Naive B cell (primary cell): ENCODE measurements at regions not wholly inside any gene's neighbourhood (a gene's known extent, or its start where the extent isn't known, plus 50 kb on each side); places are given as distances from the start of the nearest gene placed in this dataset.

Experiments
- ATAC-seq, 2 donors: fragments of 150-1000 bp; cut with Tn5 transposase; 2 replicates each; pipeline ENCODE4 v1.10.0; 2021; ENCODE audit warnings: low read depth in 2 of 2, mild to moderate bottlenecking in 2 of 2, moderate library complexity in 2 of 2
- DNase-seq: peaks from one replicate; pipeline ENCODE4 v3.0.0; 2022
- H3K27ac Mint-ChIP-seq, 6 donors: one replicate each; pipeline ENCODE4 v1.8.0; 2020 to 2022; ENCODE audit warnings: mild to moderate bottlenecking in 6 of 6, mixed read lengths in 6 of 6, moderate library complexity in 5 of 6, inconsistent platforms in 2 of 6
- H3K27me3 Mint-ChIP-seq, 3 donors: one replicate each; pipeline ENCODE4 v1.8.0; 2021 to 2022; ENCODE audit warnings: mixed read lengths in 3 of 3, mild to moderate bottlenecking in 1 of 3
- H3K36me3 Mint-ChIP-seq, 2 donors: one replicate each; pipeline ENCODE4 v1.8.0; 2020 to 2022; ENCODE audit warnings: mixed read lengths in 2 of 2, inconsistent platforms in 1 of 2, mild to moderate bottlenecking in 1 of 2
- H3K4me1 Mint-ChIP-seq, 3 donors: one replicate each; pipeline ENCODE4 v1.8.0; 2020 to 2022; ENCODE audit warnings: mixed read lengths in 3 of 3, inconsistent platforms in 1 of 3, mild to moderate bottlenecking in 1 of 3, moderate library complexity in 1 of 3
- H3K4me3 Mint-ChIP-seq, 8 donors: one replicate each; pipeline ENCODE4 v1.8.0; 2020 to 2022; ENCODE audit warnings: mild to moderate bottlenecking in 8 of 8, mixed read lengths in 8 of 8, moderate library complexity in 8 of 8, inconsistent platforms in 2 of 8
- H3K9me3 Mint-ChIP-seq, 7 donors: one replicate each; pipeline ENCODE4 v1.8.0; 2020 to 2022; ENCODE audit warnings: mixed read lengths in 7 of 7, mild to moderate bottlenecking in 5 of 7, inconsistent platforms in 2 of 7, moderate library complexity in 1 of 7

GRCh38 chr1:245039196-245039595 is 115.6 kb upstream of the KIF26B start:
- no peak overlapping the region for H3K27ac Mint-ChIP-seq
- peaks cover 0 to 4% (median 0%) of the 10 kb centered on the region in 3 donors for H3K4me1 Mint-ChIP-seq
- no peaks in the 10 kb centered on the region for H3K27me3 Mint-ChIP-seq
- no peaks in the 10 kb centered on the region for H3K36me3 Mint-ChIP-seq
- no peak overlapping the region for H3K4me3 Mint-ChIP-seq
- DNase-seq, result no peak
- H3K9me3 Mint-ChIP-seq, result peaks cover 0 to 3% (median 0%) of the 10 kb centered on the region in 7 donors
- ATAC-seq, result no peak

DNA sequence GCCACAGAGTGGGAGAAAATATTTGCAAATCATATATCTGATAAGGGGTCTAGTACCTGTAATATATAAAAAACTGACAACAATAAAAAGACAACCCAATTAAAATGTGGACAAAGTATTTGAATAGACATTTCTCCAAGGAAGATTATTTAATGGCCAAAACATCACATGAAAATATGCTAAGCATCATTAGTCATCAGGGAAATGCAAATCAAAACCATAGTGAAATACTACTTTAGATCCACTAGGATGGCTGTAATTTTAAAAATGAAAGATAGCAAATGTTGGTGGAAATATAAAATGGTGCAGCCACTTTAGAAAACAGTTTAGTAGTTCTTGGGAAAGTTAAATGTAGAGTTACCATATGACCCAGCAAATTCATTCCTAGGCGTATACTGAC is 118.7 kb upstream of the KIF26B start:
- no peak for DNase-seq
- Mint-ChIP-seq H3K9me3 (peaks cover 0 to 3% (median 0%) of the 10 kb centered on the region in 7 donors), H3K4me1 (no peaks in the 10 kb centered on the region), H3K27ac (peak overlapping the region in 1 of 6 donors; percentile 40), H3K4me3 (no peak overlapping the region), H3K27me3 (no peaks in the 10 kb centered on the region), H3K36me3 (no peaks in the 10 kb centered on the region)
- no peak for ATAC-seq

DNA sequence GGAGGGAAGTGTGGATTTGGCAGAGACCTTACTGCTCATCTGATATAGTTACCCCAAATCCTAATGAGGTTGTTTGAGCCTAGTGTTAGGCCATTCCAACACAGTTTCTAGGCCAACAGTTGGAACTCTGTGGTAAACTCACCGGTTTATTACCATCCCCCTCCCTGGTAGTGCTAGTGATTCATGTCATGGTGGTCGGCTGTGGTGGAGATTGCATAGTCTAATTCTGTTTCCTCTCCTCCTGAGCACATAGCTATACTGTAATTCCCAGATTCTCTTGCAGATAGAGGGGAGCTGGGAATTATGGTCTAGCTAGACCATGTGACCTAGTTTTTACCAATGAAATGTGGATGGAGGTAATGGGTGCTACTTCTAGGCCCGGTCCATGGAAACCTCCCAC is 123.7 kb upstream of the KIF26B start:
- H3K9me3 Mint-ChIP-seq, result no peaks in the 10 kb centered on the region
- peaks cover 0 to 5% of the 10 kb centered on the region in 2 donors for H3K36me3 Mint-ChIP-seq
- H3K27me3 Mint-ChIP-seq, result no peaks in the 10 kb centered on the region

DNA sequence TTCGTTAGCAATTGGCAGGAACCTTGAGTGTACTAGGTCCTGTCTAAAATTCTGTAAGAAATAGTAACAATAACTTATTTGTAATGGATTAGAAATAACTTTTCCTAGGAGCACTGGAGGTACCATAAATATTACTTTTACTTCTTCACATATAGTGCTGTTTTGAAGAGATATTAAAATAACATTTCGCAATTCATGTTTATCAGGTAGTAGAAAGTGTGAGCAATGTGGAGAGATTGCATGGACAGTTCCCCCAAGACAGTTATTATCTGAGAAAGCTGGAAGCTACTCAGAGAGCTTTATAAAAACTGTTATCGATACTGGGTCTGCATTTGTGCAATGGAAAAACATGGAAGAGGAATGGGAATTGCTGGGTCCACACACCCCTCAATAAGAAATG is 128.5 kb upstream of the KIF26B start:
- Mint-ChIP-seq H3K4me1 (peaks cover 0 to 4% (median 0%) of the 10 kb centered on the region in 3 donors), H3K9me3 (no peaks in the 10 kb centered on the region), H3K27me3 (no peaks in the 10 kb centered on the region), H3K27ac (peak overlapping the region in 1 of 6 donors; percentile 4), H3K4me3 (no peak overlapping the region), H3K36me3 (peaks cover 0 to 5% of the 10 kb centered on the region in 2 donors)
- DNase-seq (no peak), ATAC-seq (no peak)

More for the DNA sequence above, 123.7 kb upstream of the KIF26B start:
- ATAC-seq (no peak), DNase-seq (no peak)
- H3K27ac Mint-ChIP-seq, result peak overlapping the region in 1 of 6 donors; percentile 58
- H3K4me3 Mint-ChIP-seq, result no peak overlapping the region
- H3K4me1 Mint-ChIP-seq, result peaks cover 0 to 4% (median 0%) of the 10 kb centered on the region in 3 donors

- no peak overlapping the region for H3K4me3 Mint-ChIP-seq
- no peak for DNase-seq
- H3K27me3 Mint-ChIP-seq, result no peaks in the 10 kb centered on the region
- no peak for ATAC-seq
- peaks cover 0 to 2% of the 10 kb centered on the region in 2 donors for H3K36me3 Mint-ChIP-seq
- no peaks in the 10 kb centered on the region for H3K9me3 Mint-ChIP-seq
- no peak overlapping the region for H3K27ac Mint-ChIP-seq
- peaks cover 0 to 4% (median 0%) of the 10 kb centered on the region in 3 donors for H3K4me1 Mint-ChIP-seq
These were observed 129.3 kb upstream of the KIF26B start for GRCh38 chr1:245025525-245025924.

- ATAC-seq (no peak), DNase-seq (no peak)
- Mint-ChIP-seq H3K4me1 (peaks cover 0 to 10% (median 8%) of the 10 kb centered on the region in 3 donors), H3K9me3 (no peaks in the 10 kb centered on the region), H3K36me3 (no peaks in the 10 kb centered on the region), H3K4me3 (no peak overlapping the region), H3K27ac (no peak overlapping the region), H3K27me3 (no peaks in the 10 kb centered on the region)
These were observed 131.6 kb upstream of the KIF26B start for GRCh38 chr1:245023222-245023621.

DNA sequence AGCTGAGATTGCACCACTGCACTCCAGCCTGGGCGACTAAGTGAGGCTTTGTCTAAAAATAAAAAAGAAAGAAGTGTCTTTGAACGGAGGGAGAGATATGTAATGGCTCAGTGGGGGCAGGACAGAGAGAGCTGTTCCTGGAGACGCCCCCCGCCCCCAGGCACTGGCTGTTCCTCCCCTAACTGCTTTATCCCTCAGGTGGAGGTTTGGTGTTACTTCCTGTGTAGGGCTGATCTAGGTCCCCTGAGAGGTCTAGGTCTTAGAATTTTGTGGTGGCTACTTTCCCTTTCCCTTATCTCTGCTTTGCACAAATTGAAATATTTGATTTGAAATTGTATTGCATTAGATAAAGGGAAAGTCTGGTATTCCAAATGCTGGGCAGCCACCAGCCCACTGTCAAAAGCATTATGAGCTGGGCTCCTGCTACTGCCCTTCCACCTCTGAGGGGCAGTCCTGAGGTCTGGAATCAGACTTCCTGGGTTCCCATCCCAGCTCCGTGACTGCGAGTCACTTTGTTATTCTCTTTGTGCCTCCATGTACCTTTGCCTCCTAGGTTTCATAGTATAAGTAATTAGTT is 134.8 kb upstream of the KIF26B start:
- Mint-ChIP-seq H3K27ac (no peak overlapping the region), H3K36me3 (peaks cover 0 to 7% of the 10 kb centered on the region in 2 donors), H3K27me3 (no peaks in the 10 kb centered on the region), H3K9me3 (no peaks in the 10 kb centered on the region), H3K4me1 (peaks cover 0 to 12% (median 9%) of the 10 kb centered on the region in 3 donors), H3K4me3 (peak overlapping the region in 1 of 8 donors; percentile 22)
- ATAC-seq (peak; percentile 68), DNase-seq (no peak)

GRCh38 chr1:245016700-245017099 is 138.1 kb upstream of the KIF26B start:
- no peak overlapping the region for H3K4me3 Mint-ChIP-seq
- peak overlapping the region in 1 of 6 donors; percentile 54 for H3K27ac Mint-ChIP-seq
- ATAC-seq, result no peak
- H3K36me3 Mint-ChIP-seq, result peaks cover 0 to 7% of the 10 kb centered on the region in 2 donors
- no peak for DNase-seq
- H3K27me3 Mint-ChIP-seq, result no peaks in the 10 kb centered on the region
- H3K4me1 Mint-ChIP-seq, result peaks cover 0 to 12% (median 9%) of the 10 kb centered on the region in 3 donors
- H3K9me3 Mint-ChIP-seq, result no peaks in the 10 kb centered on the region

DNA sequence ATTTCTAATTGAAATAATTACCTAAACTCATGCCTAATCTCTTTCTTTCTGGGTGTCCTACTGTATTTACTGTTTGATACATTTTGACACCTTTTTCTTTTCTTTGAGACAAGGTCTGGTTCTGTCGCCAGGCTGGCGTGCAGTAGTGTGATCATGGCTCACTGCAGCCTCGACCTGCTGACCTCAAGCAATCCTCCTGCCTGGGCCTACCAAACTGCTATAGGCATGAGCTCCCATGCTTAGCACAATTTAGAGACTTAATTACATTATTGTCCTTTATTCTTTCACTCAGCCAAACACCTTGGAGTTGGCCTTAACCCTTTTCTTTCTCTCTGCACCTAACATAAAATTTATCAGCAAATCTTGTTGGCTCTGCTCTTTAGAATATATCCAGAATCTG is 139.8 kb upstream of the KIF26B start:
- Mint-ChIP-seq H3K9me3 (no peaks in the 10 kb centered on the region), H3K27me3 (no peaks in the 10 kb centered on the region), H3K27ac (peak overlapping the region in 2 of 6 donors; percentile 52 to 60), H3K4me1 (peaks cover 0 to 10% (median 7%) of the 10 kb centered on the region in 3 donors), H3K36me3 (peaks cover 0 to 7% of the 10 kb centered on the region in 2 donors), H3K4me3 (no peak overlapping the region)
- DNase-seq, result no peak
- ATAC-seq, result no peak

DNA sequence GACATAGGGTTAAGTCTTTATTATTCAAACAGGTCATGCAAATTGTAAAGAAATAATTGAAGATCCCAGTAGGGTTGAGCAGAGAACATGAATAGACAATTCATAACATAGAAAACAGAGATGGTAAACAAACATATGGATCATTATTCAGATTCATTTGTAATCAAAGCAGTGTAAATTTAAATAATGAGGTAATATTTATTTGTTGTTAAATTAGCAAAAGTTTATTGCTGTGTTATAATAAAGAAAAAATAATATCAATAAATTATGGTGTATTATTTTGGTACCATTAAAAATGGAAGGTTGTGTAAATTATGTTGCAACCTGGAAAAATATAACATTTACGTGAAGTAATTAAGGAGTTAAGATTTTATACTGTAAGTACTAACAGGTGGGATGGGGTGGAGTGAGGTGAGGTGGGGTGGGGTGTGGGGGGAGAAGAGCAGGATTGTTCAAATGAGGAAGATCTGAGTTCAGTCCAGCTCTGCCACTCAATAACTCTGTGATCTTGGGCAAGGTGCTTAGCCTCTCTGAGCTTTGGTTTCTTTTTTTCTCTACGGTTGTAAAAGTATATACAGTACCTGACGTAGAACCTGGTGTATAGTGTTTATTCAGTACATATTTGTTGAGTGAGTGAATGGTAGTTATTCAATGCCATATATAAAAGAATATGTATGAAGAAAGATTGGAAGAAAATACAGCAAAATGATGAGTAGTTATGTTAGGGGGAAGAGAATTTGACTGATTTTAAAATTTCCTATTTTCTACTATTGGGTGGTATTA is 140.3 kb upstream of the KIF26B start:
- ATAC-seq (no peak), DNase-seq (no peak)
- Mint-ChIP-seq H3K36me3 (peaks cover 0 to 7% of the 10 kb centered on the region in 2 donors), H3K9me3 (no peaks in the 10 kb centered on the region), H3K27ac (peak overlapping the region in 1 of 6 donors; percentile 33), H3K4me1 (peaks cover 0 to 6% (median 4%) of the 10 kb centered on the region in 3 donors), H3K4me3 (no peak overlapping the region), H3K27me3 (no peaks in the 10 kb centered on the region)

- no peak for DNase-seq
- Mint-ChIP-seq H3K36me3 (no peaks in the 10 kb centered on the region), H3K27ac (no peak overlapping the region), H3K4me1 (no peaks in the 10 kb centered on the region), H3K27me3 (no peaks in the 10 kb centered on the region), H3K4me3 (no peak overlapping the region), H3K9me3 (no peaks in the 10 kb centered on the region)
- no peak for ATAC-seq
These were observed 144.7 kb upstream of the KIF26B start for GRCh38 chr1:245010018-245010614.

DNA sequence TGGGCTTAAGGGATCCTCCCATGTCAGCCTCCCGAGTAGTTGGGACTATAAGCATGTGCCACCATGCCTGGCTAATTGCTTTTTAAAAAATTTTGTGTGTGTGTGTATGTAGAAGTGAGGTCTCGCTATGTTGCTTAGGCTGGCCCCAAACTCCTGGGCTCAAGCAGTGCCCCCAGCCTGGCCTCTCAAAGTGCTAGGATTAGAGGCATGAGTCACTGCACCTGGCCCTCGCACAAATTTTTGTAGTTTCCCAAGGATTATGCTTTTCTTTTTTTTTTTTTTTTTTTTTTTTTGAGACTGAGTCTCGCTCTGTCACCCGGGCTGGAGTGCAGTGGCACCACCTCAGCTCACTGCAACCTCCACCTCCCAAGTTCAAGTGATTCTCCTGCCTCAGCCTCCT is 144.4 kb upstream of the HNRNPU start:
- Mint-ChIP-seq H3K4me3 (no peak overlapping the region), H3K36me3 (no peaks in the 10 kb centered on the region), H3K27me3 (no peaks in the 10 kb centered on the region), H3K27ac (peak overlapping the region in 1 of 6 donors; percentile 66), H3K9me3 (no peaks in the 10 kb centered on the region), H3K4me1 (no peaks in the 10 kb centered on the region)
- DNase-seq (no peak), ATAC-seq (no peak)

DNA sequence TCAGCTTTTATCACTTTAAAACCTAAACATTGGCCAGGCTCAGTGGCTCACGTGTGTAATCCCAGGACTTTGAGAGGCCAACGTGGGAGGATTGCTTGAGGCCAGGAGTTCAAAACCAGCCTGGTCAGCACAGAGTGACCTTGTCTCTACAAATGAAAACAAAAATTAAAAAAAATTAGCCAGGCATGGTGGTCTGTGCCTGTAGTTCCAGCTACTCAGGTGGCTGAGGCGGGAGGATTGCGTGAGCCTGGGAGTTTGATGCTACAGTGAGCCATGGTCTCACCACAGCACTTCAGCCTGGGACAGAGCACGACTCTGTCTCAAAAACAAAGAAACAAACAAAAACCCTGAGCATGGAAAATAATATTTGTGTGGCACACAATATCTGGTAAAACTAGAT is 143.5 kb upstream of the HNRNPU start:
- H3K9me3 Mint-ChIP-seq, result no peaks in the 10 kb centered on the region
- no peak overlapping the region for H3K4me3 Mint-ChIP-seq
- no peaks in the 10 kb centered on the region for H3K36me3 Mint-ChIP-seq
- no peaks in the 10 kb centered on the region for H3K27me3 Mint-ChIP-seq
- DNase-seq (no peak), ATAC-seq (no peak)
- no peaks in the 10 kb centered on the region for H3K4me1 Mint-ChIP-seq
- no peak overlapping the region for H3K27ac Mint-ChIP-seq

GRCh38 chr1:245003246-245003645 is 138.9 kb upstream of the HNRNPU start:
- H3K4me1 Mint-ChIP-seq, result peaks cover 6 to 17% (median 12%) of the 10 kb centered on the region in 3 donors
- no peak for ATAC-seq
- no peaks in the 10 kb centered on the region for H3K36me3 Mint-ChIP-seq
- no peaks in the 10 kb centered on the region for H3K27me3 Mint-ChIP-seq
- H3K9me3 Mint-ChIP-seq, result no peaks in the 10 kb centered on the region
- no peak overlapping the region for H3K27ac Mint-ChIP-seq
- DNase-seq, result no peak
- H3K4me3 Mint-ChIP-seq, result no peak overlapping the region
